H9 (cell line): ENCODE measurements at regions not wholly inside any gene's neighbourhood (a gene's known extent, or its start where the extent isn't known, plus 50 kb on each side); places are given as distances from the start of the nearest gene placed in this dataset.

Experiments
- DNase-seq: peaks from one replicate; pipeline ENCODE4 v3.0.0-alpha.2; 2017
- H2AFZ ChIP-seq: one replicate; pipeline ENCODE4 v1.6.1; 2013; ENCODE audit warnings: mild to moderate bottlenecking, low read length, control low read depth, moderate library complexity
- H2AK5ac ChIP-seq: 2 replicates; pipeline ENCODE4 v1.6.1; 2013; ENCODE audit warnings: low read length, control low read depth, mixed read lengths; ENCODE audit not compliant: insufficient read length
- H2BK120ac ChIP-seq: one replicate; pipeline ENCODE4 v1.6.1; 2013; ENCODE audit warnings: low read depth, mild to moderate bottlenecking, low read length, control low read depth, inconsistent platforms; ENCODE audit not compliant: poor library complexity, severe bottlenecking
- H2BK12ac ChIP-seq: 2 replicates; pipeline ENCODE4 v1.6.1; 2013; ENCODE audit warnings: low read length, control low read depth, mixed read lengths, low read depth; ENCODE audit not compliant: insufficient read length
- H2BK15ac ChIP-seq: 2 replicates; pipeline ENCODE4 v1.6.1; 2013; ENCODE audit warnings: low read depth, low read length, control low read depth
- H2BK20ac ChIP-seq: one replicate; pipeline ENCODE4 v1.6.1; 2013; ENCODE audit warnings: low read depth, mild to moderate bottlenecking, low read length, control low read depth, inconsistent platforms; ENCODE audit not compliant: poor library complexity, severe bottlenecking
- H2BK5ac ChIP-seq: 2 replicates; pipeline ENCODE4 v1.6.1; 2013; ENCODE audit warnings: low read length, control low read depth, mixed read lengths; ENCODE audit not compliant: insufficient read length
- H3K14ac ChIP-seq: 2 replicates; pipeline ENCODE4 v1.6.1; 2013; ENCODE audit warnings: low read length, control low read depth; ENCODE audit not compliant: insufficient read depth
- H3K18ac ChIP-seq: 2 replicates; pipeline ENCODE4 v1.6.1; 2013; ENCODE audit warnings: low read depth, mild to moderate bottlenecking, mixed read lengths, low read length, control low read depth; ENCODE audit not compliant: insufficient read length
- H3K23ac ChIP-seq: 2 replicates; pipeline ENCODE4 v1.6.1; 2013; ENCODE audit warnings: low read length, control low read depth, mixed read lengths, low read depth; ENCODE audit not compliant: insufficient read length
- H3K23me2 ChIP-seq: 2 replicates; pipeline ENCODE4 v1.6.1; 2013; ENCODE audit warnings: low read depth, mild to moderate bottlenecking, mixed read lengths, low read length, control low read depth; ENCODE audit not compliant: insufficient read length, poor library complexity, severe bottlenecking
- H3K27ac ChIP-seq: 2 replicates; pipeline ENCODE4 v1.5.1; 2013; ENCODE audit warnings: low read length, control low read depth, mixed read lengths, low read depth; ENCODE audit not compliant: insufficient read length
- H3K27me3 ChIP-seq: 2 replicates; pipeline ENCODE4 v1.6.1; 2013; ENCODE audit warnings: low read length, control low read depth, inconsistent platforms; ENCODE audit not compliant: insufficient read depth
- H3K4ac ChIP-seq: 2 replicates; pipeline ENCODE4 v1.6.1; 2013; ENCODE audit warnings: low read depth, mild to moderate bottlenecking, control low read depth, inconsistent platforms, low read length, moderate library complexity
- H3K4me1 ChIP-seq: 2 replicates; pipeline ENCODE4 v1.6.1; 2013; ENCODE audit warnings: low read length, control low read depth, inconsistent platforms; ENCODE audit not compliant: insufficient read depth
- H3K4me2 ChIP-seq: 2 replicates; pipeline ENCODE4 v1.6.1; 2013; ENCODE audit warnings: low read length, control low read depth, mixed read lengths; ENCODE audit not compliant: insufficient read length, insufficient read depth
- H3K56ac ChIP-seq: 2 replicates; pipeline ENCODE4 v1.6.1; 2013; ENCODE audit warnings: low read depth, mild to moderate bottlenecking, mixed read lengths, low read length, control low read depth; ENCODE audit not compliant: insufficient read length
- H3K79me1 ChIP-seq: 2 replicates; pipeline ENCODE4 v1.6.1; 2013; ENCODE audit warnings: low read depth, mild to moderate bottlenecking, moderate library complexity, low read length, control low read depth, inconsistent platforms; ENCODE audit not compliant: insufficient read depth, poor library complexity, severe bottlenecking
- H3K79me2 ChIP-seq: 2 replicates; pipeline ENCODE4 v1.6.1; 2013; ENCODE audit warnings: low read length, control low read depth, inconsistent platforms; ENCODE audit not compliant: insufficient read depth
- H3K9ac ChIP-seq: 2 replicates; pipeline ENCODE4 v1.6.1; 2013; ENCODE audit warnings: low read length, control low read depth, mixed read lengths; ENCODE audit not compliant: insufficient read length; ENCODE audit errors: extremely low read depth
- H3K9me3 ChIP-seq: one replicate; pipeline ENCODE4 v1.6.1; 2013; ENCODE audit warnings: low read depth, low read length, inconsistent platforms; ENCODE audit not compliant: control insufficient read depth
- H3T11ph ChIP-seq: one replicate; pipeline ENCODE4 v1.6.1; 2013; ENCODE audit warnings: mild to moderate bottlenecking, low read length, control low read depth, inconsistent platforms
- H4K20me1 ChIP-seq: one replicate; pipeline ENCODE4 v1.6.1; 2013; ENCODE audit not compliant: control insufficient read depth, insufficient read length, insufficient read depth
- H4K5ac ChIP-seq: 2 replicates; pipeline ENCODE4 v1.6.1; 2013; ENCODE audit warnings: low read depth, mild to moderate bottlenecking, mixed read lengths, low read length, control low read depth; ENCODE audit not compliant: insufficient read length
- H4K8ac ChIP-seq: replicated peaks from 2 replicates; pipeline ENCODE4 v1.6.1; 2013; ENCODE audit warnings: low read length, control low read depth, mixed read lengths, low read depth; ENCODE audit not compliant: insufficient read length
- H4K91ac ChIP-seq: 2 replicates; pipeline ENCODE4 v1.6.1; 2013; ENCODE audit warnings: low read depth, mild to moderate bottlenecking, moderate library complexity, mixed read lengths, low read length, control low read depth; ENCODE audit not compliant: insufficient read length
- H3K27ac Mint-ChIP-seq, 3 experiments: 2 replicates in 2 of 3; 3 replicates in 1 of 3; pipeline ENCODE4 v1.8.0; 2020 to 2021; ENCODE audit warnings: mixed read lengths in 3 of 3, mild to moderate bottlenecking in 1 of 3, moderate library complexity in 1 of 3
- H3K27me3 Mint-ChIP-seq: 2 replicates; pipeline ENCODE4 v1.8.0; 2021; ENCODE audit warnings: low read depth, mild to moderate bottlenecking, moderate library complexity, mixed read lengths
- H3K36me3 Mint-ChIP-seq, 3 experiments: 2 replicates in 2 of 3; 3 replicates in 1 of 3; pipeline ENCODE4 v1.8.0; 2020 to 2021; ENCODE audit warnings: low read depth in 3 of 3, mixed read lengths in 3 of 3; ENCODE audit not compliant: insufficient read depth in 1 of 3
- H3K4me1 Mint-ChIP-seq, 2 experiments: 2 replicates each; pipeline ENCODE4 v1.8.0; 2020; ENCODE audit warnings: mixed read lengths in 2 of 2
- H3K4me3 Mint-ChIP-seq, 2 experiments: 2 replicates in 1 of 2; 3 replicates in 1 of 2; pipeline ENCODE4 v1.8.0; 2020 to 2021; ENCODE audit warnings: mild to moderate bottlenecking in 2 of 2, mixed read lengths in 2 of 2, moderate library complexity in 1 of 2
- H3K9me3 Mint-ChIP-seq, 2 experiments: 2 replicates in 1 of 2; 3 replicates in 1 of 2; pipeline ENCODE4 v1.8.0; 2020; ENCODE audit warnings: mild to moderate bottlenecking in 2 of 2, mixed read lengths in 2 of 2, moderate library complexity in 1 of 2
- CTCF ChIP-seq: fragments of 200-600 bp; sonication (generic); conservative IDR thresholded peaks from 3 replicates; pipeline ENCODE4 v1.8.0; 2021; ENCODE audit warnings: antibody characterized with exemption, mild to moderate bottlenecking
- WGBS: extraction: QIAGEN DNeasy Blood & Tissue Kit; methylation state at CpG from one replicate; pipeline ENCODE4 v1.1.7; 2013; ENCODE audit warnings: missing lambda C conversion rate, low lambda C conversion rate, mixed read lengths; ENCODE audit not compliant: insufficient read length; ENCODE audit errors: extremely low coverage; 5-methylcytosine and 5-hydroxymethylcytosine counted together

DNA sequence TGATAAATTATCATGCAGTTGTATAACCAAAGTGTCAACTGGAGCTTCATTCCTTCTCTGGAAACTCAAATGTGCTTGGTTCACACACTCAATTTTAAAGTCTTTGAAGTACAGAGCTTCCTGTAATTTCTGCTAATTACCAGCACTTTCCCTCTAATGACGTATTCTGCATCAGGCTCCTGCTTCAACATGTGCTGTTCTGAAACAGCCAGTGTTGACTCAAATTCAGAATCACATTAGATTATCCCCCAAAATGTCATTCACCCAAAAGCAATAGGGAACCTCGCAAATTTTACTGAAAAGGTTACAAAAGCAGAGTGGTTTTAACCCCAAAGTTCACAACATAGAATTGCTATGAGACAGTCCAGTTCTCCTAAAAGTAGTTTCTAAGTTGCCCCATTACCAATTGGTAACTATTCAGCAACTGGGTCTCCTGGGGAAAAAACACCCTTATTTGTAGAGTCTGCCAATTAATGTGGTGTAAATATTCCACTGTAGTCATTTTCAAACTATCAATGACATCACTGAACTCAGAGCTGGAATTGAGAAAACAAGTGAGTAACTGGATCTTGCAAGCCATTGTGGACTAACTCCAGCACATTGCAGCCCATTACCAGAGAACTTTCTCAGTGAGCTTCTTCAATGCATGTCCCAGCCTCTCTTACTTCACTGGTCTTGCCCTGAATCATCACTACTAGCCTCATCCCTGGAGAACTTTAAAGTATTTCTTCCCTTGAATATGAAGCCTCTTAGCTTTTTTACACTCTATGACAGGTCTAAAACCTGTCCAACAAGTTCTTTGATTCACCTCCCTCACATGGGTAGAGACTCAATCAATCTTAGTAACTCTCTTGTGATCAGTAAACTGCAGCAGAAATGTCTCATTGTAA lies 955.4 kb downstream of the EFNB2 start:
- H3K9ac ChIP-seq, result no peak overlapping the region
- H3K9me3 ChIP-seq, result no peaks in the 10 kb centered on the region
- no peak overlapping the region for H4K91ac ChIP-seq
- no peak overlapping the region for H2BK20ac ChIP-seq
- H3K18ac ChIP-seq, result no peak overlapping the region
- H3K4me2 ChIP-seq, result no peak overlapping the region
- no peak overlapping the region for H3K23ac ChIP-seq
- H2AFZ ChIP-seq, result no peak overlapping the region
- WGBS, result no CpG with 5 or more reads among the region's 2 CpGs
- no peak overlapping the region for H3K27ac ChIP-seq
- Mint-ChIP-seq H3K36me3 (peaks cover 0 to 6% (median 4%) of the 10 kb centered on the region in 3 experiments; a peak in 3 of 7 replicates), H3K27me3 (no peaks in the 10 kb centered on the region), H3K27ac (no peak overlapping the region), H3K4me1 (no peaks in the 10 kb centered on the region), H3K4me3 (no peak overlapping the region), H3K9me3 (peaks cover 2 to 3% of the 10 kb centered on the region in 2 experiments; a peak in 3 of 5 replicates)
- no peak overlapping the region for H2BK12ac ChIP-seq
- no peaks in the 10 kb centered on the region for H3K79me1 ChIP-seq
- H3K4me1 ChIP-seq, result no peaks in the 10 kb centered on the region
- no peak overlapping the region for H3T11ph ChIP-seq
- no peak overlapping the region for H3K14ac ChIP-seq
- no peak overlapping the region for H4K5ac ChIP-seq
- no peak overlapping the region for H4K8ac ChIP-seq
- no peaks in the 10 kb centered on the region for H3K27me3 ChIP-seq
- no peak overlapping the region for H2BK120ac ChIP-seq
- TF ChIP-seq CTCF, result no peak
- no peak overlapping the region for H2AK5ac ChIP-seq
- no peak overlapping the region for H2BK5ac ChIP-seq
- no peaks in the 10 kb centered on the region for H3K23me2 ChIP-seq
- H2BK15ac ChIP-seq, result no peak overlapping the region
- H4K20me1 ChIP-seq, result no peaks in the 10 kb centered on the region
- H3K4ac ChIP-seq, result no peak overlapping the region
- H3K79me2 ChIP-seq, result no peaks in the 10 kb centered on the region
- no peak overlapping the region for H3K56ac ChIP-seq
- DNase-seq, result no peak
